CD4-positive, alpha-beta memory T cell (primary cell): ENCODE measurements at regions not wholly inside any gene's neighbourhood (a gene's known extent, or its start where the extent isn't known, plus 50 kb on each side); places are given as distances from the start of the nearest gene placed in this dataset.

Experiments
- CTCF ChIA-PET: fragments of 350-600 bp; sonication (Branson Sonifier 250); formaldehyde crosslinking; loops from one replicate; lab custom pipeline; 2021; ENCODE audit warnings: inconsistent platforms; ENCODE audit not compliant: partially characterized antibody; lab: Charles Lee
- POLR2A ChIA-PET: fragments of 350-600 bp; sonication (Branson Sonifier 250); formaldehyde crosslinking; loops from one replicate; lab custom pipeline; 2021; ENCODE audit not compliant: partially characterized antibody; lab: Charles Lee
- DNase-seq, 5 donors: peaks; one replicate each; pipeline versions ENCODE4 v3.0.0 to v3.0.0-alpha.2; 2020 to 2022; ENCODE audit warnings: mixed read lengths in 1 of 5
- H3K27ac ChIP-seq: one replicate; pipeline ENCODE4 v1.7.0; 2013; ENCODE audit warnings: low read depth, low read length
- H3K27me3 ChIP-seq: 2 replicates; pipeline ENCODE4 v1.7.0; 2013; ENCODE audit warnings: mild to moderate bottlenecking, low read length, moderate library complexity; ENCODE audit not compliant: insufficient read depth
- H3K36me3 ChIP-seq: 2 replicates; pipeline ENCODE4 v1.7.0; 2013; ENCODE audit warnings: mild to moderate bottlenecking, low read length, moderate library complexity; ENCODE audit not compliant: insufficient read depth
- H3K4me1 ChIP-seq: 2 replicates; pipeline ENCODE4 v1.7.0; 2013; ENCODE audit warnings: mild to moderate bottlenecking, low read length, moderate library complexity; ENCODE audit not compliant: insufficient read depth
- H3K4me3 ChIP-seq, 2 donors: one replicate each; pipeline ENCODE4 v1.7.0; 2013; ENCODE audit warnings: low read length in 2 of 2, mild to moderate bottlenecking in 1 of 2
- H3K9me3 ChIP-seq, 2 donors: one replicate each; pipeline ENCODE4 v1.7.0; 2013; ENCODE audit warnings: low read length in 2 of 2, control low read depth in 1 of 2; ENCODE audit not compliant: control insufficient read depth in 1 of 2
- H3K27ac Mint-ChIP-seq, 7 donors: one replicate each; pipeline ENCODE4 v1.8.0; 2020 to 2021; ENCODE audit warnings: mixed read lengths in 7 of 7, mild to moderate bottlenecking in 6 of 7, inconsistent platforms in 3 of 7, moderate library complexity in 3 of 7
- H3K27me3 Mint-ChIP-seq, 2 donors: one replicate each; pipeline ENCODE4 v1.8.0; 2020 to 2021; ENCODE audit warnings: mixed read lengths in 2 of 2
- H3K36me3 Mint-ChIP-seq, 2 donors: one replicate each; pipeline ENCODE4 v1.8.0; 2020 to 2021; ENCODE audit warnings: mixed read lengths in 2 of 2, inconsistent platforms in 1 of 2, mild to moderate bottlenecking in 1 of 2
- H3K4me1 Mint-ChIP-seq, 4 donors: one replicate each; pipeline ENCODE4 v1.8.0; 2020 to 2021; ENCODE audit warnings: mixed read lengths in 4 of 4, mild to moderate bottlenecking in 1 of 4
- H3K4me3 Mint-ChIP-seq, 8 donors: one replicate each; pipeline ENCODE4 v1.8.0; 2020 to 2021; ENCODE audit warnings: mixed read lengths in 8 of 8, mild to moderate bottlenecking in 7 of 8, moderate library complexity in 6 of 8, inconsistent platforms in 3 of 8
- H3K9me3 Mint-ChIP-seq, 8 donors: one replicate each; pipeline ENCODE4 v1.8.0; 2020 to 2021; ENCODE audit warnings: mixed read lengths in 8 of 8, mild to moderate bottlenecking in 5 of 8, inconsistent platforms in 3 of 8, moderate library complexity in 1 of 8
- intact Hi-C: fragments of 100-400 bp; cut with micrococcal nuclease; formaldehyde crosslinking; loops from one replicate; pipeline ENCODE4 v1.15.1; 2023

DNA sequence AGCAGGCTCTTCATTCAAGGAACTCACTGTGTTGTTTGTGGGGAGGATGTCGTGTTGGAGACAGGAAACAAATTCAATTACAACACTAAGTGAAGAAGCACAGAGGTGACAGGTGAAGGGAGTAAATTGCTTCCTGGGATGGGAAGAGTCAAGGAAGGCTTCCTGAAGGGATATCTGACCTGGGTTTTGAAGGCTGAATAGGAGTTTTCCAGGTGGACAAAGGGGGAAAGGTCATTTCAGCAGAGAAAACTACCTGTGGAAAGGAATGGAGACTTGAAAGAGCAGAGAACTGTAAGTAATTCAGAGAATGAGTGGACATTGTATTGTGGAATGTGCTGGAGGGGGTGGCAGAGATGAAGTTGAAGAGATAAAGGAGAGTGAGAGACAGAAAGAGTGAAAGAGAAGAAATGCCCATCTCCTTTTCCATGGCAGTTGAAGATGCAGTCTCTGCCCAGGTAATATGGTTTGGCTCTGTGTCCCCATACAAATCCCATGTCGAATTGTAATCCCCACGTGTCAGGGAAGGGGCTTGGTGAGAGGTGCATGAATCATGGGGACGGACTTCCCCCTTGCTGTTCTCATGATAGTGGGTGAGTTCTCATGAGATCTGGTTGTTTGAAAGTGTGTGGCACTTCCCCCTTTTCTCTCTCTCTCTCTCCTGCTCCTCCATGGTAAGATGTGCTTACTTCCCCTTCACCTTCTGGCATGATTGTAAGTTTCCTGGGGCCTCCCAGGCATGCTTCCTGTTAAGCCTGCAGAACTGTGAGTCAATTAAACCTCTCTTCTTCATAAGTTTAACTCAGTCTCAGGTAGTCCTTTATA lies 205.7 kb upstream of the BCOR start:
- CTCF ChIA-PET = no interaction called here
- DNase-seq = no peak
- H3K4me3 ChIP-seq = no peak overlapping the region
- no peaks in the 10 kb centered on the region for H3K36me3 Mint-ChIP-seq
- H3K4me1 Mint-ChIP-seq = peaks cover 8 to 28% (median 23%) of the 10 kb centered on the region in 4 donors
- H3K4me1 ChIP-seq = peaks cover 18% of the 10 kb centered on the region
- POLR2A ChIA-PET = no interaction called here
- H3K27me3 Mint-ChIP-seq = peaks cover 0 to 2% of the 10 kb centered on the region in 2 donors
- H3K9me3 Mint-ChIP-seq = no peaks in the 10 kb centered on the region
- no peak overlapping the region for H3K4me3 Mint-ChIP-seq
- no peaks in the 10 kb centered on the region for H3K9me3 ChIP-seq
- H3K27me3 ChIP-seq = no peaks in the 10 kb centered on the region
- H3K27ac ChIP-seq = no peak overlapping the region
- H3K36me3 ChIP-seq = no peaks in the 10 kb centered on the region
- intact Hi-C loops = no loop called here
- H3K27ac Mint-ChIP-seq = peak overlapping the region in 1 of 7 donors; percentile 50

DNA sequence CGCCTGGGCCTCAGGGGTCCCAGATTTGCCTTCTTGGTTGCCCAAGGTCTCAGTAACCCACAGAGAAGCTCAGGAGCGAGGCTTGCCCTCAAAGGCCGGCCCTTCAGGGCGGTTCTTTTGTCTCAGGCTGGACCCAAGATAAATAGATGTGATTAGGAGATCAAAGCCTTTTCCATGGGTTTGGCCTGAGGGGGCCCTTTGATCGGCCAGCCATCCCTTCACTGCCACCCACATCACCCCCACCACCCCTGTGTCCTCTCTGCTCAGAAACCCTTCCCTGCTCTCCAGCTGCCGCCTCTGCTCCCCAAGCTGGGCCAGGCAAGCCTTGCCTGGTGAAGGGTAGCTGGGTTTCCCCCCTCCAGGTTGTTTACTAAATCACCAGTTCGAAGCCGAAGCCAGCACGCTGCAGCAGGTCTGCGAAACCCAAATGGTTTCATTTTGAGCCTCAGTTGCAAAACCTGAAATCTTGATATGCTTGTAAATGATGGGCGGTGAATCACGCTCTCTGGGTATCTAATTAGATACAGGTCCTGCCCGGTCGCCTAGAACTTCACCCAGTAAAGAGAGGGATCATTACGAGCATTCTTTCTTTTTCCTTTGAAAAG lies 202.6 kb upstream of the BCOR start:
- H3K27me3 Mint-ChIP-seq = peaks cover 0 to 2% of the 10 kb centered on the region in 2 donors
- Histone ChIP-seq H3K27me3 (no peaks in the 10 kb centered on the region), H3K9me3 (no peaks in the 10 kb centered on the region), H3K4me1 (peaks cover 18% of the 10 kb centered on the region), H3K36me3 (no peaks in the 10 kb centered on the region), H3K27ac (no peak overlapping the region), H3K4me3 (no peak overlapping the region)
- ChIA-PET POLR2A (no interaction called here), CTCF (no interaction called here)
- H3K4me3 Mint-ChIP-seq = peak overlapping the region; percentile 20 to 69 (median 50)
- no peaks in the 10 kb centered on the region for H3K36me3 Mint-ChIP-seq
- intact Hi-C loops = no loop called here
- H3K4me1 Mint-ChIP-seq = peaks cover 8 to 28% (median 23%) of the 10 kb centered on the region in 4 donors
- DNase-seq = no peak
- no peaks in the 10 kb centered on the region for H3K9me3 Mint-ChIP-seq
- peak overlapping the region in 1 of 7 donors; percentile 56 for H3K27ac Mint-ChIP-seq

DNA sequence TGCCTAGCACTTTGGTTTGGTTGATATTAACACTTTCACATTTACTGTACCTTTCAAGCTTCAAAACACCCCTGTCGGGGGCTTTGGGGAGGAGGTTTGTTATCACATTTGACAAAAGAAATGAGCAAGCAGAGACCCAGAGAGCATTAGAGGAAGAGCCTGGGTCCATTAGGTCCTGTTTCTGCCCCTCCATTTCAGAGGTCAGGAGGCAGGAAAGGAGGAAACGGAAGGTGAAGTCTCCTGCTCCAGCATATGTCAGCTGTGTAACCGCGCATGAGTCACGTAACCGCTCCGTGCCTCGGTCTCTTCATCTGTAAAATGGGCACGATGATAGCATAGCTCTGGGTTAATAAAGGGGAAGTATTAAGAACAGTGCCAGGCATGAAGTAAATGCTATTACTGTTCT lies 201.9 kb upstream of the BCOR start:
- no peaks in the 10 kb centered on the region for H3K36me3 ChIP-seq
- no peak overlapping the region for H3K4me3 ChIP-seq
- POLR2A ChIA-PET = no interaction called here
- no peaks in the 10 kb centered on the region for H3K27me3 ChIP-seq
- H3K9me3 ChIP-seq = no peaks in the 10 kb centered on the region
- H3K27ac ChIP-seq = no peak overlapping the region
- H3K4me1 Mint-ChIP-seq = peaks cover 8 to 28% (median 23%) of the 10 kb centered on the region in 4 donors
- DNase-seq = no peak
- peak overlapping the region in 6 of 8 donors; percentile 17 to 67 (median 48) for H3K4me3 Mint-ChIP-seq
- H3K9me3 Mint-ChIP-seq = no peaks in the 10 kb centered on the region
- intact Hi-C loops = no loop called here
- peak overlapping the region in 5 of 7 donors; percentile 24 to 50 (median 36) for H3K27ac Mint-ChIP-seq
- CTCF ChIA-PET = no interaction called here
- no peaks in the 10 kb centered on the region for H3K36me3 Mint-ChIP-seq
- H3K4me1 ChIP-seq = peaks cover 18% of the 10 kb centered on the region
- H3K27me3 Mint-ChIP-seq = peaks cover 0 to 2% of the 10 kb centered on the region in 2 donors

DNA sequence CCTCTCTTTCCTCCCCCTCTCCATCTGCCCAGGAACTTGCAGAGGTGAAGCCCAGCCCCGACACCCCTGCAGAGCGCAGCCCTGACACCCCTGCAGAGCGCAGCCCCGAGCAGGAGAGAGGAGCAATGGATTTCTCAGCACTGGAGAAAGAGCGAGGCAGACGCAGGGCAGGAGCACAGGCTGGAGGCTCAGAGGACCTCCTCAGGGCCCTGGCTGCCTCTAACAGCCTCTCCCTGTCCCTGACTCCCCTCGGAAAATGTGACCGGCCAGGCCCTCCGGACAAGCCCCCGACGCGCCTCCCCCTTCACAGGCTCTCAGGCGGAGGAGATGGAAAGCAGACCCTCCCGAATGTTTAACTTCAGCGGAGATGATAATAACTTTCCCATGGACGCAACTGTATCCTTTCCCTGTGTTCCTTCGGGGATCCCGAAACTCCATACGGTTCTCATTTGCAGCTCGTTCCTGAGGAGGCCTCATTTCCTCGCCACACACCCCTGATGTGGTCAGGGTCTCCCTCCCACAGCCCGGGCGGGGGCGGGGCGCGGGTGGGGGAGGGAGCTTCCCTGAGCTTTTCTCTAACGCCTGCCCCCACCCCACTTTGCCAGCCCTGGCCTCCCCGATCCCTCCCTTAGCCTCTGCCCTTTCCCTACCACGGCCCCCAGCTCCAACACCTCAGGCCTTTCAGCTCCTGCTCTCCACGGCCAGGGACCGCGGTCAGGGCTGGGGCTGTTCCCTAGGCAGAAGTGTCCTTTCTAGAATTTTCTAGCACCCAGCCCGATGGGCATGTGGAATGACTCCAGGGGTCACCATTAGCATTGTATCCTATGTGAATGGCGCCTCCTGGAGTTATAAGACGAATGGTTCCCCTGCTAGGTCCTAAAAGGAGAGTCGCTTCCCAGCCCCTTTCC lies 201.1 kb upstream of the BCOR start:
- intact Hi-C loops = no loop called here
- Mint-ChIP-seq H3K27ac (peak overlapping the region in 2 of 7 donors; percentile 24 to 50), H3K4me3 (peak overlapping the region in 1 of 8 donors; percentile 61), H3K36me3 (no peaks in the 10 kb centered on the region), H3K4me1 (peaks cover 8 to 28% (median 22%) of the 10 kb centered on the region in 4 donors), H3K27me3 (peaks cover 0 to 2% of the 10 kb centered on the region in 2 donors), H3K9me3 (peaks cover 0 to under 1% (median 0%) of the 10 kb centered on the region in 8 donors)
- Histone ChIP-seq H3K36me3 (no peaks in the 10 kb centered on the region), H3K4me3 (no peak overlapping the region), H3K27ac (no peak overlapping the region), H3K9me3 (no peaks in the 10 kb centered on the region), H3K4me1 (peaks cover 18% of the 10 kb centered on the region), H3K27me3 (no peaks in the 10 kb centered on the region)
- no peak for DNase-seq
- ChIA-PET POLR2A (no interaction called here), CTCF (no interaction called here)

DNA sequence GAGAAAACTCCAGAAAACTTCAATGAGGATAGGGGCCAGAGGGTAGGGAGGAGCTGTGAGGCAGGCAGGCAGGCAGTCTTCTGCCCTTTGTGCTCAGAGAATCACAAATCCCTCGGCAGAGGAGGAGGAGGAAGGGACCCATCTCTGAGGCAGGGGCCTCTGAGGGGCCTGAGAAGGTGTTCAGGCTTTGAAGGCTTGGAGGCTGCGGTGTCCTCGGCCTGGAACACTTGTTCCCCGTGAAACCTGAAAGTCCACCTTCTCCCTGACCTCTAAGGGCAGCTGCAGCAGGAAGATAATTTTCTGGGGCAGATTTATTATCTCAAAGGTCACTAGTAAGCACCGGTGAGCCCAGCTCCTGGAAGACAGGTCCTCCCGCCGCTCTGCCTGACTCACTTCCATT lies 200.3 kb upstream of the BCOR start:
- DNase-seq = no peak
- no peak overlapping the region for H3K4me3 Mint-ChIP-seq
- Histone ChIP-seq H3K9me3 (no peaks in the 10 kb centered on the region), H3K36me3 (no peaks in the 10 kb centered on the region), H3K27me3 (no peaks in the 10 kb centered on the region), H3K4me3 (no peak overlapping the region), H3K4me1 (peaks cover 18% of the 10 kb centered on the region), H3K27ac (no peak overlapping the region)
- CTCF ChIA-PET = no interaction called here
- H3K27me3 Mint-ChIP-seq = peaks cover 0 to 2% of the 10 kb centered on the region in 2 donors
- H3K9me3 Mint-ChIP-seq = peaks cover 0 to 1% (median 0%) of the 10 kb centered on the region in 8 donors
- peaks cover 8 to 22% (median 17%) of the 10 kb centered on the region in 4 donors for H3K4me1 Mint-ChIP-seq
- intact Hi-C loops = no loop called here
- H3K27ac Mint-ChIP-seq = peak overlapping the region in 1 of 7 donors; percentile 46
- POLR2A ChIA-PET = no interaction called here
- H3K36me3 Mint-ChIP-seq = no peaks in the 10 kb centered on the region

DNA sequence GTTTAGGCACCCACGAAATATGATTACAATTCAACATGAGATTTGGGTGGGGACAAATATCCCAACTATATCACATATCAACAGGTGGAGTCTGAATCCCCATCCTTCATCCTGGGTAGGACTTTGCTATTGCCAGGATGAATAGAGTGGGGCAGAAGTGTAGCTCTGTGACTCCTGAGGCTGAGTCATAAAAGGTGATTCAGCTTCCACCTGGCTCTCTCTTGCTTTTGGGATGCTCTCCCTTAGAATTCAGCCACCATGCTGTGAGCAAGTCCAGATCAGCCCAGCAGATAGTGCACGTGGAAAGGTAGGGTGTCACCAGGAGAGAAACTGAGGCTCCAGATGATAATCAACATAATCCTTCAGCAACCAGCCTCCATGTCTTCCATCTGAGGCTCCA lies 193.8 kb upstream of the BCOR start:
- Mint-ChIP-seq H3K9me3 (peaks cover 0 to 12% (median 6%) of the 10 kb centered on the region in 8 donors), H3K27me3 (no peaks in the 10 kb centered on the region), H3K4me3 (no peak overlapping the region), H3K27ac (no peak overlapping the region), H3K4me1 (no peaks in the 10 kb centered on the region), H3K36me3 (no peaks in the 10 kb centered on the region)
- intact Hi-C loops = no loop called here
- ChIA-PET POLR2A (no interaction called here), CTCF (no interaction called here)
- no peaks in the 10 kb centered on the region for H3K27me3 ChIP-seq
- no peak overlapping the region for H3K27ac ChIP-seq
- no peaks in the 10 kb centered on the region for H3K36me3 ChIP-seq
- DNase-seq = no peak
- no peak overlapping the region for H3K4me3 ChIP-seq
- no peaks in the 10 kb centered on the region for H3K9me3 ChIP-seq
- H3K4me1 ChIP-seq = no peaks in the 10 kb centered on the region

DNA sequence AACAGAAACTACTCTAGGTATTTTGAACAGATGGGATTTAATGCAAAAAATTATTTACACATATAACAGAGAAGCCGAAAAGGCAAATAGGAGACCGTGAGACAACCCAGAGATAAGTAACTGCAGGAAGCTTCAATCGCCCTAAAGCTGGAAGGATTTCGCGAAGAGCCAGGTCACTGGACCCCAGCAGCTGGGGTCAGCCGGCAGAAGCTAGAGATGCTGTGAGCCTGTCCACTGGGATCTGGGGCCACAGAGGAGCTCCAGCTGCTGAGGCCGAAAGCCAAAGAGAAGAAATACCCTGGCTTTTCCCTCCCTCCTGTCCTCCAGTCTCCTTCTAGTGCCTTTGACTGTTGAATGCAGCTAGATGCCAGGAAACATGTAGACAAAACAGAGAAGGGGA lies 192.8 kb upstream of the BCOR start:
- DNase-seq = no peak
- Histone ChIP-seq H3K4me3 (no peak overlapping the region), H3K27ac (no peak overlapping the region), H3K27me3 (no peaks in the 10 kb centered on the region), H3K4me1 (no peaks in the 10 kb centered on the region), H3K36me3 (no peaks in the 10 kb centered on the region), H3K9me3 (no peaks in the 10 kb centered on the region)
- no peak overlapping the region for H3K4me3 Mint-ChIP-seq
- no peak overlapping the region for H3K27ac Mint-ChIP-seq
- peaks cover 0 to 16% (median 7%) of the 10 kb centered on the region in 8 donors for H3K9me3 Mint-ChIP-seq
- H3K4me1 Mint-ChIP-seq = no peaks in the 10 kb centered on the region
- intact Hi-C loops = no loop called here
- POLR2A ChIA-PET = no interaction called here
- CTCF ChIA-PET = no interaction called here
- H3K27me3 Mint-ChIP-seq = no peaks in the 10 kb centered on the region
- no peaks in the 10 kb centered on the region for H3K36me3 Mint-ChIP-seq
